ENCODE measurements at regions not wholly inside any gene's neighbourhood (a gene's known extent, or its start where the extent isn't known, plus 50 kb on each side); places are given as distances from the start of the nearest gene placed in this dataset.

DNA sequence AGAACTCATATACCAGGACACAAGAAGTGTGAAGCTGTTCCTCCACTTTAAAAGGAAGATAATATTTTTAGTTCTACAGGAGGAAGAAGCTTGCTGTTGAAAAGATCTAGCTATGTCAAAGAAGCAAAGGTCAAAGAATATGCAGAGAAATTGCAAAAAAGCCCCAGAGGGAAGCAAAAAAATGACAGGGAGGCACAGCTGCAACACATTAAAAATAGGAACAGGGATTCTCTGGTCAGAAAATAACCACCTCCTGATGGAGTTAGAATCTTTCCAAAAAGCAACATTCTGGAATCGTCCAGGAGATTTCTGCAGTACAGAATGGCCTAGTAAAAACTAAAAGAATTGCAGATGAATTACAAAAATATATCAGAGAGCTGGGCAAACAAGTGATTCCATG, 238.9 kb upstream of the PRMT6 start:
- no peak for DNase-seq

DNA sequence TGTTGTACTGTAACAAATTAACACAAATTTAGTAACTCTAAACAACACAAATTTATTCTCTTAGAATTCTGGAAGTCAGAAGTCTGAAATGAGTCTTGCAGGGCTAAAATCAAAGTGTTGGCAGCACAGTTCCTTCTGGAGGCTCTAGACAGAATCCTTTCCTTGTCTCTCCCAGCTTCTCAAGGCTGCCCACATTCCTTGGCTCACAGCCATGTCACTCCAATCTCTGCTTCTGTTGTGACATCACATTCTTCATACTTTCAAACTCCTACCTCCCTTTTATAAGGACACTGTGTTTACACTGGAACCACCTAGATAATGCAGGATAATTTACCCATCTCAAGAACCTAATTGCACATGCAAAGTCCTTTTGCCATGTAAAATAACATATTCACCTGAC, 225.0 kb upstream of the PRMT6 start:
- no peak for DNase-seq

DNA sequence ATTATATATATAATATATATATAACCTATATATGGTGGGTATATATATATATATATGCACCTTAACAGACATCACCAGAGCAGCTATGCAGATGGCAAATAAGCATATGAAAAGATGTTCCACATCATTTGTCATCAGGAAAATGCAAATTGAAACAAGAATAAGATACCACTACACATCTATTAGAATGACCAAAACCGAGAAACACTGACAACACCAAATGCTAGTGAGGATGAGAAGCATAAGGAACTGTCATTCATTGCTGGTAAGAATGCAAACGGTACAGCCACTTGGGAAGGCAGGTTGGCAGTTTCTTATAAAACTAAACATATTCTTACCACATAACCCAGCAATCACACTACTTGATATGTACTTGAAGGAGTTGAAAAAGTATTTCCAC, 219.8 kb upstream of the PRMT6 start:
- no peak for DNase-seq

DNA sequence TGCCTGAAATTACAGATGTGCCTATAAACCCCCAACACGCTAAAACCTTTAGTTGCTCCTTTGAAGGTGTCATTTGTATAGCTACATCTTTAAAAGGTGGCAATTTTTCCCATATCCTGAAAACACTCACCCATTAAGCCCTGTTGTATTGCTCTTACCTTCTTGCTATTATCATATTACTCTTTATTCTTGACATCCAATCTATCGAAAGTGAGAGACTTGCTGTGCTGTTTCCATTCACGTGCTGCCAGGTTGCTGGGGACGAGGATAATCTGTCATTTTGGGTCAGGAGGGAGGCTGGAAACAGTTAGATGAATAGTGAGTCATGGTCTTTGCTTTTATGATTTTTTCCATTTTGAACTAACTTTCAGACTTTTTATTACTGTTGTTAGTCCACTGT, 213.0 kb upstream of the PRMT6 start:
- DNase-seq = no peak

DNA sequence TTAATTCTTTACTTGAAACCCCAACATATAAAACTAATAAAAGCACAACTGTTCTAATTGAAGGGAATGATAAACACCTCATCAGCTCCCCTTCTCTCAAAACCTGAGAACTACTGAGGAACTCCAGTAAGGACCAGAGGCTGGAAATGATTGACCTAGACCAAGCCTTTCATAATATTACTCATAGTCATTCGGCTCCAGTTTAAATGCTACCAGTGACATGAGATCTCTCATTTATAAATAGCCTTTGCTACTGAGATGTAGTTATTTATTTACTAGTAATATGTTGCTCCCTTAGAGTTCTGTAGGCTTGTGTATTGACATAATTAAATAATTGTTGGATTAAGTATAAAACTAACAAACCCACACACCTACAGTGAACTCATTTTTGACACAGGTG, 209.8 kb upstream of the PRMT6 start:
- no peak for DNase-seq

DNA sequence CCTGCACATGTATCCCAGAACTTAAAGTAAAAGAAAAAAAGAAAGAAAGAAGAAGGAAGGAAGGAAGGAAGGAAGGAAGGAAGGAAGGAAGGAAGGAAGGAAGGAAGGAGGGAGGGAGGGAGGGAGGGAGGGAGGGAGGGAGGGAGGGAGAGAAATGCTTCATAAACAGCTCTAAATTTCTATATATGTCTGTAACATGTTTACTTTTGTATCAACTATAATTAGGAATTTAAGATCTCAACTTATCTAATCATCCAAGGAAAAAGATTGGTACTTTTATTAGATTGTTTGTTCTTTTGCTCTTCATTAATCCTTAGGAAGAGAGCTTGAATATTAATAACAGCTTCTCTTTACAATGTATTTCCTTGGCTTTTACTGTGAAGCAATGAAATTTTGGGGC, 195.4 kb upstream of the PRMT6 start:
- DNase-seq = no peak

DNA sequence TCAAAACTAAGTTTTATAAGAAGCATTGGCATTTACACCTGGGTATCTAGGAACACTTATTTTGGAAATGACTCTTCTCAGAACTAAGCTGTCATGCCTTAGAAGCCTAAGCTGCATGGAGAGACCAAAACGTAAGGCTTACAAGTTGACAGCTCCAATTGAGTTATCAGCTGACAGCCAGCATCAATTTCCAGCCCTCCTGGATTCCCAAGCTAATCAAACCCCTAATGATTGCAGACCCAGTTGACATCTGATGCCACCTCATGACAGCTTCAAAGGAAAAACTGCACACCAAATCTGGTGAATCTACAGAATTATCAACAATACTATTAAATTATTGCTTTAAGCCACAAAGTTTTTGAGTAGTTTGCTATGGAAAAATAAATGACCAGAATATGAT, 187.6 kb upstream of the PRMT6 start:
- DNase-seq = no peak

DNA sequence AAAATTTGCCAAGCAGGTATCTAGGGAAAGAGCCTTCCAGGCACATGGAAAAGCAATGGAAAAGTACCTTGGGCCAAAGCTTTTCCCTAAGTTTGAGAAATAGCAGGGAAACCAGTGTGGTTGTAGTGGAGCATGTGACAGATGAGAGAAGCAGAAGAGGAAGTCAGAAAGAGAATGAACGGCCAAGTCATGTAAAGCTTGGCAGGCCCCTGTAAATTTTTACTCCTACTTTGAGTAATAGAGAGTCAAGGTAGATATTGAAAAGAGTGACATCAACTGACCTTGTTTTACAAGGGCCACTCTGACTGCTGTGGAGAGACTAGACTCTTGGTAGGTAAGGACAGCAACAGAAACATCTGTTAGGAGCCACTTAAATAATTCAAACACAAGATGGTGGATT, 180.9 kb upstream of the PRMT6 start:
- DNase-seq = no peak

DNA sequence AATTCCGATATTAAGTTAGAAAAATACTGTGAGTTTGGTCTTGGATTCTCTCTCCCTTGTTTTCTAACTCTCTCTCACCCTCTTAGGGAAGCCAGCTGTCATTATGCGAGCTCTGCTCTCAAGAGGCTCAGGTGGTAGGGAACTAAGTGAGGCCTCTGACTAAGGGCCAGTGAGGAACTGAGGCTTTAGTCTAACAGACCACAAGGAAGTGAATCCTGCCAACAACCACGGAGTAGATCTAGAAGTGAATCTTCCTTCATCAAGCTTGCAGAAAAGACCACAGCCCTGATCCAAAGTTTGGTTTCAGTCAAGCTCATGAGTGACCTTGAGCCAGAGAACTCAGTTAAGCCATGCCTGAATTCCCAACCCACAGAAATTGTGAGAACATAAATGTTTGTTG, 180.1 kb upstream of the PRMT6 start:
- no peak for DNase-seq

DNA sequence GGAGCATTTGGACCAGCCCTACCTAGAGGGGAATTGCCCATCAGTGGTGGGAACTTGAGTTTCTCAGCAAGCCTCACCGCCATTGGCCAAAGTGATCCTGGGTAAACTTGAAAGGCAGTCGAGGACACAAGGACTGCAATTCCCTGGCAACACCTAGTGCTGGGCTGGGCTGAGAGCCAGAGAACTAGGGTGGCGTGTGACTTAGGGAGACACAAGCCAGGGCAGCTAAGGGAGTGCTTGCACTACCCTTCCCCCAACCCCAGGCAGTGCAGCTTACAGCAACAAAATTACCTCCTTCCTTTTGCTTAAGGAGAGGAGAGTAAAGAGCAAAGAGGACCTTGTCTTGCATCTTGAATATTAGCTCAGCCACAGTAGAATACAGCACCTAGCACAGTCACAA, 176.9 kb upstream of the PRMT6 start:
- peak; percentile 20 for DNase-seq

DNA sequence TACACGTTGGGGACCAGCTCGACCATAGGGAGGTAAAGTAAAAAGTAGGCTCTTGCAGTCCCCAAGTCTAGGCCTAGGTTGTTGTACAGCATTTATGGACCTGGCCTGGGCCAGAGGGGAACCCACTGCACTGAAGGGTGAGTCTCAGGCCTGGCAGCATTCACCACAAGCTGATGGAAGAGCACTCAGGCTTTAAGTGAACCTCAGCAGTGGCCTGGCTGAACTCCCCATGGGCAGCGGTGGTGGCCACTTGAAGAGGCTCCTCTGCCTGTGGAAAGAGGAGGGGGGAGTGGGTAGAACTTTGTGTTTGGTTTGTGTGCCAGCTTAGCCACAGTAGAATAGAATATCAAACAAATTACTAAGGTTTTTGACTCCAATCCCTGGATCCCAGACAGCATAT, 176.2 kb upstream of the PRMT6 start:
- DNase-seq = no peak

DNA sequence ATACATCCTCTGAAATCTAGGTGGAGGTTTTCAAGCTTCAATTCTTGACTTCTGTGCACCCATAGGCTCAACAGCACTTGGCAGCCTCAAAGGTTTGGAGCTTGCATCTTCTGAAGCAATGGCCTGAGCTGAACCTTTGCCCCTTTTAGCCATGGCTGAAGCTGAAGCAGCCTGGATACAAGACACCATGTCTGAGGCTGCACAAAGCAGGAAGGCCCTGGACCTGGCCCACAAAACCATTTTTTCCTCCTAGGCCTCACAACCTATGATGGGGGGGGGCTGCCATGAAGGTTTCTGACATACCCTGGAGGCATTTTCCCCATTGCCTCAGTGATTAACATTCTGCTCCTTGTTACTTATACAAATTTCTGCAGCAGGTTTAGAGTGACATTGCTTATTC, 173.3 kb upstream of the PRMT6 start:
- DNase-seq = no peak

DNA sequence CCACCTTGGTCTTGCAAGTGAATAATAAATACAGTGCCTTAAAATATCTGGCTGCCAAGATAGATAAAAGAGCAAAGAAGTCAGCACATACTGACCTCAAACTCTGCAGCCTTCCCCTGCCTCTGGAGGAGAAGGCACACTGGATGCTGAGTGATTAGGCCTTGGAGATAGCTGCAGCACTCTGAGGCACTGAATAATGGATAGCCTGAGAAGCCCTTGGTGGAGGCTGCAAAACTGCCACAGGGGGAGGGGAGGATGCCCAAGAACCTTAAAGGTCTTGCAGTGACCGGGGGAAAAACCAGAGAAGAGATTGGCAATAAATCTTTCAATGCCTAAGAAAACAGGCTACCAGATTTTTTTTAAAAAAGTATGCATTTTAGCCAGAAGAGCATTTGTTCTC, 167.4 kb upstream of the PRMT6 start:
- no peak for DNase-seq

DNA sequence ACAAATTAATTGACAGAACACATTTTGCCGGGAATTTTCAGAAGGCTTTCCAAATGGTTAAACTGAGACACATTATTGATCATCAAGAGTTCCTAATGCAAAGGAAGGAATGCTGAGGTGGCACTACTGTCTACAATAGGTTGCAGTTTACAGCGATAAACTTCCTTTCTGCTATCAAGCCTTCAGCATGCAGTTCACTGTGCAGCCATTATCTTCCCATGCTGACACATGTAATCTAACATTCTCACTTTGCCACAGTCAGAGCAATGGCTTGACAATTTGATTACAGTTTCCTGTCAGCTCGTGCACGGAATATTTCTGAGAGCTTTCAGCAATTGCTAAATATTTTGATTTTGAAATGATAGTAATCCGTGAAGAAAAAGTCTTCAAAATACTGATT, 166.9 kb upstream of the PRMT6 start:
- no peak for DNase-seq

DNA sequence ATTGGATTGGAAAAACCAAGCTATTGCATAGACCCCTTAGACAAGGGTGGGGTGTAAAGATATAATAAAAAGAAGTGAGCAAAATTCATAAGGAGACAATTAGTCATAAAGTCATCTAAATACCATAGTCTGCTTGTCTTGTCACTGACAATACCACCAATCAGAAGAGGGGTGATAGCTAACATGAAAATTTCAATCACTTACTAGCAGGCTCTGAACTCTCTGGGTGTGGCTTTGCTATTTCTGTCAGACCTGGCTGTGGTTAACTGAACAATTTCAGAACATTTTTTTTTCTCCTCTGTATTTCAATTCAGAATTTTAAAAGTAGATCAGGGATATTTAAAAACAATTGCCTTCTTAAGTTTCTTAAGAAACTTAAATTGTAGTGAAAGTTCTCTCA, 158.5 kb upstream of the PRMT6 start:
- DNase-seq = no peak

DNA sequence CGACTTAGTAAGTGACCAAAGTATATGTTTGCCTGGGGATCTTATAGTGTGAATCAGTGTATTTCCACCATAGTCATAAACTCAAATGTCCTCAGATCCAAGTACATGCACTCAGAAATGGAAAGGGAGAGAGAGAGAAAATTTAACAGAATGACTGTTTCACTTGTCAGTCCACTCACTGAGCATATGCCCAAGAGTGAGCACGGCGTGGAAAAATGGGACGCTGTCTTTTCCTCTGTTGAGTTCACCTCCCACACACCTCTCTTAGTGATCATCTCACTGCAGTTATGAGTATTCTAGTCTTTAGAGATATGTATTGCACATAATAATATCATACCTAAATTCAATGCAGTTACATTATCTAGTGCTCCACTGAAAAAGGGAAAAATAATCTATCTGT, 156.8 kb upstream of the PRMT6 start:
- DNase-seq = no peak

DNA sequence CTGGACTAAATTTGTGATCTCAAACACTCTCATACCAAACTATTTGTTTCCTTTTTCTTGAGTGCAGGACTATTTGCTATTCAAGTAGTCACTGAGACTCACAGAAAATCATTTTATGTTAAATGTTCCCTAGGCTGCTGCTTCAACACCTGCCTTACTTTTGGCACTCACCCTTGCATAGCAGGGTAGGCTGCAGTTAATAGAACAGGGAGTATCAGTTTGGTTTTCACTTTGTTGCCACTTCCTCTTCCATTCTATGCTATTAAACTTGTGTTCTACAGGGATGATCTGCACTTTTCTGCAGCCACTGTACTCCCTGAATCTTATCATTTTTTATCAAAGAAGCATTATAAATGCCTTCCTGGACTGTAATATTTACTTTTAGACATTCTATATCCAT, 148.7 kb upstream of the PRMT6 start:
- DNase-seq = no peak

DNA sequence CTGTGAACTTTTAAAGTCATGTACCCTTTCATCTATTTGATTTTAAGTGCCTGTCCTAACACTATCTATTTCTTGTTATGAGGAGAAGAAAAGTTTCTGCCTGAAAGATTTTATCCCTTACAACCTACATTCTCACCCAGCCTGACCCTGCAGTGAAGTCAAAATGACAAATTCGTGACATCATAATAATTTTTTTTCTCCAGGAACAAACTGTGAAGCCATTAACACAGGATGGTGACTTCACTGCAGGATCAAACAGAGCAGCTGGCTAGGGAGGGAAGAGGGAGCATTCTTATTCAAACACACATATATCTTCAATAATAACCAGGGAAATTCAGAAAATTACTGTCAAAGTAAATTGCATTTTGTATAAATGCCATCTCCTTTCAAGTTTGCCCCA, 147.8 kb upstream of the PRMT6 start:
- DNase-seq = no peak

DNA sequence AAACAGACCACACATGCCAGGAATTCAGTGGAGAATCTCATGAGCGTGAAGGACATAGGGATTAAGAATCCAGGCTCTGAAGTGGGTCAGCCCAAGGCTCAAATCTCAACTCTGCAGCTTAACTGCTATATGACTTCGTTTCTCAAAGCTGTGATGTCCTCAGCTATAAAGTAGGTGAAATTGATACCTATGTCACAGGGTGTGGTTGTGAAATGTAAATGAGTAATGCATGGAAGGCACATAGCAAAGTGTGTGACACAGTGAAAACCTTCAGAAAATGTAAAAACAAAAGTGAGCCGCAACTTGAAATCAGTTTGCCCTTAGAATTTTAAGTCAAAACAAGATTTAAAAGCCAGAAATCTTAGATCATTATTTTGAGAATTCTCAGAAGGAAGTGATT, 145.7 kb upstream of the PRMT6 start:
- DNase-seq = no peak

DNA sequence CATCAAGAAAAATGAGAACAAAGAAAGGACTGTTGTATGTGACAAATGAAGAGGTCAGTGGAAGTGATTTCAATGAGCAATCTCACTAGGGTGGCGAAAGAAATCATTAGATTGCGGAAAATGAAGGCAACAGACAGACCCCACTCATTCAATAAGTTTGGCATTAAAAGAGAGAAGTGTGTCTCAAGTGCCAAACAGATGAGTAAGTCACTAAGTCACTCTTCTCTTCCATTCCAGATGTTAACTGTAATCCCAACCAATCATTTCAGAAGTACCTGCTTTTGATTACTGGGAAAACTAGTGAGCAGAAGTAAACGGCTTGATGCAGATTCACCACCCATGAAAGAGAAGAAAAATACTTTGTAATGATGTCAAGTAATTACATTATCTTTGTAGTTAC, 144.3 kb upstream of the PRMT6 start:
- DNase-seq = no peak

DNA sequence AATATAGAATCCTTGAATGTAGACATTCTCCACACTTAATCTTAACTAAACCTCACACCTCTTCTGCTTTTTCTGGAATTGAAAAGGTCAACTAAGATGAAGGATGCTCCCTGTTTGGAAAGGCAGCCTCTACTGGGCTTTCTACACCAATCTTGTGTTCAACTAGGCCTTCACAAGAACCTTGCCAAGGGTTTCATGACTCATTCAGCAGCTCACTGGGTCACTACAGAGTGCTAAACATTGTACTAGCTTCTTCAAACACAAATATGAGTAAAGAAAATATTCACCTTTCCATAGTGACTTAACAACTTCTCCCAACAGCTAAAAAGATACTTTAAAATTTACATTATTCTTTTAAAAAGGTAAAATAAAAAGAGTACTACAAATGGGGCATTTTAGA, 135.3 kb upstream of the PRMT6 start:
- DNase-seq = no peak

DNA sequence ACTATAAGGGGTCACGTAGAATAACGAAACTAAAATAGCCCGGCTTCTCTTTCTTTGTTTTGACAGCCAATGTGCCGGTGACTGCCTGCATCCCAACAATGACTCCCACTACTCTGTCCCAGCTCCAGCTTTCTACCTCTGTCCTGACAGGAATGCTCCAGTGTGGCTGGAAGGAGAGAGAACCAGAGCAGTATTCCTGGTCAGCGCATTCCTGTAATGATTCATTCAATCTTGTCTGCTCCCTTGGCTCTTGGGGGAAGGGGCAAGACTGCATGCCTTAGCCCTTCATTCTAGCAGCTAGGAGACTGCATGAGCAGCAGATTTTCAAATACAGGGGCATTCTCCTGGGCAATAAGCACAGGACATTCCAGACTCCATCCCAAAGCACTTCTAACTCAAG, 132.1 kb upstream of the PRMT6 start:
- DNase-seq = peak; percentile 9

DNA sequence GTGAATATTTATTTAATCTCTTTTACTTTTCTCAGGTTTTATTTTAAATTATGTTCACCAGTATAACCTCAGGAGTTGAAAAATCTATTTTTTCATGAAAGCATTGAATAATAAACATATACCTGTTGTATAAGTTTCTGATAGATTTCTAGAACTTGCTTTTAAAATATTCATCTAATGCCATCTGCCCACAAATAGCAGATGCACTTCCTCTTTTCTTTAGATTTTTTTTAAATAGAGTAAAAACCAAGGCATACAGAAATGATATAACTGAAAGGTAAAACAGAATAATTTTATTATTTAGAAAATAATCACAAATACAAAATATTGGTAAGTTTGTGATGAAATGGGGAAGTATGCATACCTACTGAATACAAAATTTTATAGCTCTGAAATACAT, 130.7 kb upstream of the PRMT6 start:
- DNase-seq = no peak

DNA sequence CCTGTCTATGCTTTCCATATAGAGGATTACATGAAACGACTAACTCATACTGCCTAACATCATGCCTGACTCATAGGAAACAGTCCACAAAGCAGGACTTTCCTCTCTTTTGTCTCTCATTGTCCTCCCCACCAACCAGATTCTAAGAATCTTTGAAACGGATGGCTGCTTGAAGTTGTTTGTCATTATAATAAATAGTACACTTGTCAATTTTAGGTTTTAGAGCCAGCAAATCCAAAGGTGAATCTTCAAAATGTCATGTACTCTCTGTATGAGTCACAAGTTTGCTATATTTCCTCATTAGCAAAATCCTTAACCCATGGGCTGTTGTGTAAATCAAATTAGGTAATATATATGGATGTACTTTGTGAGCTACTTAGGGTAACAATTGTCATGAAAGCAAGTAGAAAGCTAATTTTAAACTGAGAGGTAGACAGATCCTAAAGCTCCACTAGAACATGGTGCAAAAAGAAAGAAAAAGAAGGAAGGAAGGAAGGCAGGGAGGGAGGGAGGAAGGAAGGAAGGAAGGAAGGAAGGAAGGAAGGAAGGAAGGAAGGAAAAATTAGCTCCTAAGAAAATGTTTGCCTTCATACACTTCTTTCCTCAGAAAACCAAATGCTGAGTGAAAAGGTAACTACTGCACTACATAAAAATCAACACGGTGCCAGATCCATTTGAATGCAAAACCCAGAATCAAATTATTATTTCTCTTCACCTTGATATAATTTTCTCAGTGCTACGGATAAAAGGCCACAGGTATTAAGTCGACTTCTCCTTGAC, 129.5 kb upstream of the PRMT6 start:
- DNase-seq = no peak

DNA sequence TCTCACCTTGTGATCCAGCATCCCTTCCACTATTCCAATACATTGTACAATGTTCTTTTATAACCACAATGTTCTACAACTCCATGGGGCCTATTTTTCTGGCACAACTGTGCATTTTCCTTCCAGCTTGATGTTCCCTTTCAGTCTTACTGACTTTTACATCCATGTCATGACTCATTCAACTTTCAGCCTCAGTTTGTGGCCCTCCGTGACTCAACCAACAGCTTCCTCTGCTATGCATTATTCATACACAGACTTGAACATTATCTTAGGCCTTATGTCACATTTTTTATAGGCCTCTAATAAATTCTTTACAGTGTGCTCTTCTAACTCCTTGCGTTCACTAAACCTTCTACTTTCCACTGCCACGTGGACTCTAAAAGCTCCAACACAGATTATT, 119.4 kb upstream of the PRMT6 start:
- no peak for DNase-seq

DNA sequence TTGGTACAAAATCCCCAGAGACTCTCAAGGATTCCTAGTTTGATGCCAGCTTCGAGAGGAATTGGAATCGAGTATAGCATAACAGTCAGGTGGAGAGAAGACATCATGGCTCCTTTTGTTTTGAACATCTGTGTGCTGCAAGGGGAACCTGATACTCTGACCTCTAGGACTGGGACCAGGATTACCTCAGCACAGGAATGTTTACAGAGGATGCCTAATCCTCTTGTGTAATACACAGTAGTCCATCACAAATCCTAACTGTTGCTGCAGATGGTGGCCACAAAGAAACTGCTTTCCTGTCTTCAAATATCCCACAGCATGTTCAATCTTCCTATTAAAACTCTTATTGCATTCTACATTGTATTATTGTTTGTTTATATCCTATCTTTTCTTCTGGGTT, 111.8 kb upstream of the PRMT6 start:
- no peak for DNase-seq
